ENCODE measurements at regions not wholly inside any gene's neighbourhood (a gene's known extent, or its start where the extent isn't known, plus 50 kb on each side); places are given as distances from the start of the nearest gene placed in this dataset.

DNA sequence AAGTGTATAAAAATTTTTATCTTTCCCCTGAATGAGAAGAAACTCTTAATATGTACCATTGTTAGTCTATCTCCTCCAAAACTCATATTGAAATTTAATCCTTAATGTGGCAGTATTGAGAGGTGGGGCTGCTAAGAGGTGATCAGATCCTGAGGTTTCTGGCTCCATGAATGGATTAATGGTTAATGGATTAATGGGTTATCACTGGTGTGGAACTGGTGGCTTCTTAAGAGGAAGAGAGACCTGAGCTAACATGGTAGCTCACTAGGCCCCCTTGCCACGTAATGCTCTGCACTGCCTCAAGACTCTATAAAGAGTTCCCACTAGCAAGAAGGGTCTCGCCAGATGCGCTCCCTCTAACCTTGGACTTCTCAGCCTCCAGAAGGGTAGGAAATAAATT lies 70.6 kb upstream of the ZBTB18 start (continued):
- TF ChIP-seq MEF2A (IDR thresholded peaks at IDR 0.05; ENCODE audit: borderline replicate concordance, low read depth) (no peak), RAD21 (IDR thresholded peaks at IDR 0.05; ENCODE audit: low read length) (no peak), POLR2AphosphoS5 (IDR thresholded peaks at IDR 0.05; ENCODE audit: low read depth, low read length) (no peak), MXI1 (IDR thresholded peaks at IDR 0.05; ENCODE audit: low read depth, low read length) (no peak), GABPA (IDR thresholded peaks at IDR 0.05; ENCODE audit: low read depth) (no peak), YY1 (IDR thresholded peaks at IDR 0.05; ENCODE audit: low read depth) (no peak)
- TF ChIP-seq, protein P1, sequence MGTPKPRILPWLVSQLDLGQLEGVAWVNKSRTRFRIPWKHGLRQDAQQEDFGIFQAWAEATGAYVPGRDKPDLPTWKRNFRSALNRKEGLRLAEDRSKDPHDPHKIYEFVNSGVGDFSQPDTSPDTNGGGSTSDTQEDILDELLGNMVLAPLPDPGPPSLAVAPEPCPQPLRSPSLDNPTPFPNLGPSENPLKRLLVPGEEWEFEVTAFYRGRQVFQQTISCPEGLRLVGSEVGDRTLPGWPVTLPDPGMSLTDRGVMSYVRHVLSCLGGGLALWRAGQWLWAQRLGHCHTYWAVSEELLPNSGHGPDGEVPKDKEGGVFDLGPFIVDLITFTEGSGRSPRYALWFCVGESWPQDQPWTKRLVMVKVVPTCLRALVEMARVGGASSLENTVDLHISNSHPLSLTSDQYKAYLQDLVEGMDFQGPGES (IDR thresholded peaks at IDR 0.05; ENCODE audit: low read depth, low read length): no peak

- no peak overlapping the region for H2AFZ ChIP-seq (ENCODE audit: low read depth)
- no peaks in the 10 kb centered on the region for H4K20me1 ChIP-seq (ENCODE audit: insufficient read depth)
- H3K4me1 ChIP-seq (ENCODE audit: control insufficient read depth in 1 of 2, insufficient read depth in 2 of 2, low read depth in 1 of 2, low read length in 1 of 2): no peaks in the 10 kb centered on the region
- no peaks in the 10 kb centered on the region for H3K27me3 ChIP-seq (ENCODE audit: insufficient read depth)
- H3F3A ChIP-seq (replicated peaks; ENCODE audit: insufficient read depth): no peaks in the 10 kb centered on the region
- H3K9ac ChIP-seq: no peak overlapping the region
- no peak overlapping the region for H3K4me2 ChIP-seq
- no peaks in the 10 kb centered on the region for H3K79me2 ChIP-seq (ENCODE audit: insufficient read depth)
- no peaks in the 10 kb centered on the region for H3K9me2 ChIP-seq
- POLR2A ChIA-PET: no interaction called here
- TF ChIP-seq NRF1 (IDR thresholded peaks at IDR 0.05; ENCODE audit: low read depth, low read length): no peak
- no peak for TF ChIP-seq GABPA (IDR thresholded peaks at IDR 0.05; ENCODE audit: low read depth)
- no peak for TF ChIP-seq EP300 (IDR thresholded peaks at IDR 0.05; ENCODE audit: borderline replicate concordance in 1 of 2, low read depth in 1 of 2, low read length in 1 of 2)
- no peak for TF ChIP-seq RFX5 (IDR thresholded peaks at IDR 0.05; ENCODE audit: low read length)
- no peak for TF ChIP-seq FOXM1 (IDR thresholded peaks at IDR 0.05; ENCODE audit: low read depth)
- TF ChIP-seq EZH2phosphoT487 (IDR thresholded peaks at IDR 0.05; ENCODE audit: borderline replicate concordance, low read depth): no peak
- TF ChIP-seq SIN3A (IDR thresholded peaks at IDR 0.05; ENCODE audit: borderline replicate concordance, low read depth, low read length): no peak
- TF ChIP-seq TCF12 (IDR thresholded peaks at IDR 0.05): no peak
- no peak for TF ChIP-seq JUND (IDR thresholded peaks at IDR 0.05)
- TF ChIP-seq, protein P2, sequence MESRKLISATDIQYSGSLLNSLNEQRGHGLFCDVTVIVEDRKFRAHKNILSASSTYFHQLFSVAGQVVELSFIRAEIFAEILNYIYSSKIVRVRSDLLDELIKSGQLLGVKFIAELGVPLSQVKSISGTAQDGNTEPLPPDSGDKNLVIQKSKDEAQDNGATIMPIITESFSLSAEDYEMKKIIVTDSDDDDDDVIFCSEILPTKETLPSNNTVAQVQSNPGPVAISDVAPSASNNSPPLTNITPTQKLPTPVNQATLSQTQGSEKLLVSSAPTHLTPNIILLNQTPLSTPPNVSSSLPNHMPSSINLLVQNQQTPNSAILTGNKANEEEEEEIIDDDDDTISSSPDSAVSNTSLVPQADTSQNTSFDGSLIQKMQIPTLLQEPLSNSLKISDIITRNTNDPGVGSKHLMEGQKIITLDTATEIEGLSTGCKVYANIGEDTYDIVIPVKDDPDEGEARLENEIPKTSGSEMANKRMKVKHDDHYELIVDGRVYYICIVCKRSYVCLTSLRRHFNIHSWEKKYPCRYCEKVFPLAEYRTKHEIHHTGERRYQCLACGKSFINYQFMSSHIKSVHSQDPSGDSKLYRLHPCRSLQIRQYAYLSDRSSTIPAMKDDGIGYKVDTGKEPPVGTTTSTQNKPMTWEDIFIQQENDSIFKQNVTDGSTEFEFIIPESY (IDR thresholded peaks at IDR 0.05; ENCODE audit: borderline replicate concordance, low read depth): no peak
- H3K9me3 ChIP-seq: no peaks in the 10 kb centered on the region
- no peak overlapping the region for H3K27ac ChIP-seq (ENCODE audit: low read depth in 2 of 2, low read length in 1 of 2)
- H3K4me3 ChIP-seq (ENCODE audit: low read depth in 2 of 2, low read length in 1 of 2): no peak overlapping the region
- no peak for DNase-seq
- no peaks in the 10 kb centered on the region for H3K36me3 ChIP-seq (replicated peaks in 1 of 2; ENCODE audit: control insufficient read depth in 1 of 2, insufficient read depth in 2 of 2, low read length in 1 of 2)
- CTCF ChIA-PET: no interaction called here
Observed at GRCh38 chr1:243980071-243980470, 71.0 kb upstream of the ZBTB18 start.
